H1 (cell line): ENCODE measurements at regions not wholly inside any gene's neighbourhood (a gene's known extent, or its start where the extent isn't known, plus 50 kb on each side); places are given as distances from the start of the nearest gene placed in this dataset.

Source experiments
- CTCF ChIA-PET: fragments of 300-600 bp; sonication (Branson Sonifier 250); formaldehyde crosslinking; loops from one replicate; lab custom pipeline; 2021; ENCODE audit not compliant: partially characterized antibody; lab: Charles Lee
- POLR2A ChIA-PET: fragments of 300-600 bp; sonication (Branson Sonifier 250); formaldehyde crosslinking; loops from one replicate; lab custom pipeline; 2021; ENCODE audit warnings: inconsistent platforms; ENCODE audit not compliant: partially characterized antibody; lab: Charles Lee
- DNase-seq, 2 experiments: peaks; one replicate each; pipeline versions ENCODE4 v3.0.0 to v3.0.0-alpha.2; 2010 to 2022; ENCODE audit warnings: low spot score in 2 of 2, low read depth in 1 of 2, mixed read lengths in 1 of 2
- FAIRE-seq: peaks from 2 replicates; lab custom pipeline; 2011; peaks lifted over from hg19 to GRCh38; lab: Jason Lieb, UNC
- H2AFZ ChIP-seq: 2 replicates; pipeline ENCODE4 v1.8.1; 2012; ENCODE audit warnings: low read length, inconsistent platforms
- H2AK5ac ChIP-seq: 2 replicates; pipeline ENCODE4 v1.6.1; 2013; ENCODE audit warnings: low read depth, low read length
- H2BK120ac ChIP-seq: replicated peaks from 2 replicates; pipeline ENCODE3; 2013; ENCODE audit warnings: low read depth, low read length, inconsistent platforms
- H2BK12ac ChIP-seq: 2 replicates; pipeline ENCODE4 v1.6.1; 2013; ENCODE audit warnings: low read depth, low read length
- H2BK15ac ChIP-seq: 2 replicates; pipeline ENCODE4 v1.6.1; 2013; ENCODE audit warnings: low read length
- H2BK20ac ChIP-seq: 2 replicates; pipeline ENCODE4 v1.6.1; 2013; ENCODE audit warnings: low read length
- H2BK5ac ChIP-seq: 2 replicates; pipeline ENCODE4 v1.6.1; 2013; ENCODE audit warnings: low read depth, low read length
- H3K14ac ChIP-seq: 2 replicates; pipeline ENCODE4 v1.6.1; 2013; ENCODE audit warnings: inconsistent platforms; ENCODE audit not compliant: insufficient read length
- H3K18ac ChIP-seq: 2 replicates; pipeline ENCODE4 v1.6.1; 2013; ENCODE audit warnings: low read length; ENCODE audit errors: extremely low read depth
- H3K23ac ChIP-seq: 2 replicates; pipeline ENCODE4 v1.6.1; 2013; ENCODE audit warnings: inconsistent platforms; ENCODE audit not compliant: insufficient read length
- H3K23me2 ChIP-seq: 2 replicates; pipeline ENCODE4 v1.6.1; 2013; ENCODE audit warnings: low read depth, low read length
- H3K27ac ChIP-seq: 2 replicates; pipeline ENCODE4 v1.6.1; 2011; ENCODE audit warnings: low read depth, low read length, inconsistent platforms
- H3K27me3 ChIP-seq, 4 experiments: replicated peaks in 1 of 4; 1 replicate in 1 of 4; 2 replicates in 3 of 4; pipeline versions ENCODE4 v1.6.1 to v1.8.1; 2011 to 2013; ENCODE audit warnings: low read length in 3 of 4, mild to moderate bottlenecking in 3 of 4, inconsistent platforms in 2 of 4, mixed read lengths in 2 of 4, moderate library complexity in 1 of 4; ENCODE audit not compliant: control insufficient read depth in 3 of 4, insufficient read depth in 3 of 4; ENCODE audit errors: extremely low read depth in 1 of 4
- H3K36me3 ChIP-seq, 4 experiments: 2 replicates each; pipeline versions ENCODE4 v1.6.1 to v1.8.1; 2011 to 2013; ENCODE audit warnings: mild to moderate bottlenecking in 4 of 4, low read length in 3 of 4, moderate library complexity in 2 of 4, control low read depth in 1 of 4, inconsistent platforms in 1 of 4; ENCODE audit not compliant: insufficient read depth in 4 of 4, control insufficient read depth in 2 of 4
- H3K4ac ChIP-seq: replicated peaks from 2 replicates; pipeline ENCODE3; 2013; ENCODE audit warnings: low read length, low read depth, mixed read lengths, inconsistent platforms; ENCODE audit not compliant: insufficient read length
- H3K4me1 ChIP-seq, 4 experiments: replicated peaks in 1 of 4; 1 replicate in 1 of 4; 2 replicates in 3 of 4; pipeline versions ENCODE4 v1.6.1 to v1.8.1; 2011 to 2013; ENCODE audit warnings: low read length in 3 of 4, inconsistent platforms in 2 of 4, mixed read lengths in 1 of 4; ENCODE audit not compliant: insufficient read depth in 4 of 4, control insufficient read depth in 3 of 4
- H3K4me2 ChIP-seq, 2 experiments: 2 replicates each; pipeline versions ENCODE4 v1.6.1 to v1.8.1; 2011 to 2013; ENCODE audit warnings: low read depth in 2 of 2, low read length in 2 of 2, control low read depth in 1 of 2, inconsistent platforms in 1 of 2, mild to moderate bottlenecking in 1 of 2; ENCODE audit not compliant: insufficient read depth in 1 of 2
- H3K4me3 ChIP-seq, 4 experiments: fragments of 200-600, 300-600 bp in 1 of 4; sonication (generic), shearing (Covaris generic), sonication (Bioruptor Twin) in 1 of 4; 2 replicates each; pipeline versions ENCODE4 v1.5.1 to v1.8.1; 2011 to 2016; ENCODE audit warnings: low read length in 4 of 4, low read depth in 3 of 4, control low read depth in 2 of 4, inconsistent platforms in 2 of 4, mild to moderate bottlenecking in 2 of 4, mixed read lengths in 1 of 4, moderate library complexity in 1 of 4; ENCODE audit not compliant: insufficient read depth in 2 of 4; ENCODE audit errors: extremely low read depth in 1 of 4
- H3K56ac ChIP-seq: replicated peaks from 2 replicates; pipeline ENCODE3; 2013; ENCODE audit warnings: low read depth, mild to moderate bottlenecking, mixed read lengths, low read length, inconsistent platforms; ENCODE audit not compliant: insufficient read length
- H3K79me1 ChIP-seq: 2 replicates; pipeline ENCODE4 v1.6.1; 2013; ENCODE audit warnings: low read depth, low read length, control low read depth
- H3K79me2 ChIP-seq, 2 experiments: 2 replicates each; pipeline versions ENCODE4 v1.6.1 to v1.8.1; 2012 to 2013; ENCODE audit warnings: low read length in 2 of 2, mild to moderate bottlenecking in 2 of 2, inconsistent platforms in 1 of 2; ENCODE audit not compliant: insufficient read depth in 2 of 2, control insufficient read depth in 1 of 2
- H3K9ac ChIP-seq, 4 experiments: replicated peaks in 1 of 4; 1 replicate in 1 of 4; 2 replicates in 3 of 4; pipeline versions ENCODE4 v1.6.1 to v1.8.1; 2011 to 2013; ENCODE audit warnings: low read depth in 3 of 4, low read length in 3 of 4, control low read depth in 2 of 4, mild to moderate bottlenecking in 2 of 4, moderate library complexity in 2 of 4, inconsistent platforms in 1 of 4; ENCODE audit errors: extremely low read depth in 1 of 4
- H3K9me3 ChIP-seq, 2 experiments: 2 replicates each; pipeline versions ENCODE4 v1.6.1 to v1.8.1; 2012 to 2013; ENCODE audit warnings: mild to moderate bottlenecking in 2 of 2, moderate library complexity in 2 of 2, control low read depth in 1 of 2, inconsistent platforms in 1 of 2, low read depth in 1 of 2, low read length in 1 of 2, mixed read lengths in 1 of 2; ENCODE audit not compliant: insufficient read depth in 2 of 2
- H4K20me1 ChIP-seq, 2 experiments: replicated peaks in 1 of 2; 2 replicates each; pipeline versions ENCODE3 to v1.8.1; 2011 to 2013; ENCODE audit warnings: inconsistent platforms in 2 of 2, low read length in 2 of 2, mild to moderate bottlenecking in 1 of 2; ENCODE audit not compliant: insufficient read depth in 2 of 2, control insufficient read depth in 1 of 2
- H4K5ac ChIP-seq: 2 replicates; pipeline ENCODE4 v1.6.1; 2013; ENCODE audit warnings: low read length, low read depth, mixed read lengths, inconsistent platforms; ENCODE audit not compliant: insufficient read length
- H4K8ac ChIP-seq: 2 replicates; pipeline ENCODE4 v1.8.0; 2013; ENCODE audit warnings: mild to moderate bottlenecking, moderate library complexity, low read length, inconsistent platforms; ENCODE audit not compliant: insufficient read depth; ENCODE audit errors: extremely low read depth
- H4K91ac ChIP-seq: replicated peaks from 2 replicates; pipeline ENCODE3; 2013; ENCODE audit warnings: low read length, mixed read lengths, inconsistent platforms; ENCODE audit not compliant: insufficient read length
- EZH2 ChIP-seq: fragments of 200-600 bp; sonication (generic); IDR thresholded peaks from 2 replicates; pipeline ENCODE4 v1.7.1; 2012; ENCODE audit warnings: low read depth, mild to moderate bottlenecking, moderate library complexity, low read length, inconsistent platforms; ENCODE audit not compliant: severe bottlenecking
- PHF8 ChIP-seq: fragments of 200-600 bp; sonication (generic); conservative IDR thresholded peaks from 2 replicates; pipeline ENCODE4 v1.7.1; 2012; ENCODE audit warnings: low read depth, mild to moderate bottlenecking, inconsistent platforms, low read length, moderate library complexity
- WGBS, 2 experiments: shearing (Covaris generic) in 1 of 2; methylation state at CpG; one replicate each; pipeline versions ENCODE4 v1.1.6 to v1.1.7; 2013 to 2015; ENCODE audit warnings: low lambda C conversion rate in 2 of 2, mixed read lengths in 2 of 2, inconsistent platforms in 1 of 2, low coverage in 1 of 2, missing lambda C conversion rate in 1 of 2; ENCODE audit not compliant: insufficient replicate concordance in 2 of 2, insufficient coverage in 1 of 2, insufficient read length in 1 of 2; ENCODE audit errors: extremely low coverage in 1 of 2, missing lambda C conversion rate in 1 of 2; 5-methylcytosine and 5-hydroxymethylcytosine counted together

DNA sequence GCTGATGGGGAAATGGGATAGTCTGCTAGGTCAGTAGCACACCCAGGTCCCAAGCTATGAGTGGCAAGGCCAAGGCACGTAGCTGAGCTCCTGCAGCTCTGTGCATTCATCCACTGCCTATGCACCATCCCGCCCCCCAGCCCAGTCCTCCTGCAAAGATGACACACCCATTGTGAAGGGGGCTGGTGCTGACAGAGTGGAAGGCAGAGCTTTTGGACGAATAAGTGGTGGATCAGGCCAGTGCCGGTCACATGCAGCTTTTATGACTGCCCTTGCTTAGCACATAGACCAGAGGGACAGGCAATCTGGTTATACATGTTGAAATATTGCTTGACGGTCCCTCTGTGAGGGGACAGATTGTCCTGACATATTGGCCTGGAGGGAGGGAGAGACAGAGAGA is 494.3 kb downstream of the PTPRU start:
- Histone ChIP-seq H3K4me1 (no peaks in the 10 kb centered on the region), H2BK5ac (no peak overlapping the region), H4K20me1 (no peaks in the 10 kb centered on the region), H4K5ac (no peak overlapping the region), H3K79me1 (no peaks in the 10 kb centered on the region), H3K23ac (no peak overlapping the region), H3K9ac (no peak overlapping the region), H3K23me2 (no peaks in the 10 kb centered on the region), H3K36me3 (no peaks in the 10 kb centered on the region), H4K8ac (no peak overlapping the region), H2BK20ac (no peak overlapping the region), H3K27me3 (no peaks in the 10 kb centered on the region), H2BK15ac (no peak overlapping the region), H3K14ac (no peak overlapping the region), H3K9me3 (no peaks in the 10 kb centered on the region), H2AK5ac (no peak overlapping the region), H3K18ac (no peak overlapping the region), H3K79me2 (no peaks in the 10 kb centered on the region), H4K91ac (no peak overlapping the region), H2BK120ac (no peak overlapping the region), H3K4me2 (no peak overlapping the region), H2AFZ (no peak overlapping the region), H3K4me3 (no peak overlapping the region), H2BK12ac (no peak overlapping the region), H3K56ac (no peak overlapping the region), H3K27ac (no peak overlapping the region), H3K4ac (no peak overlapping the region)
- FAIRE-seq (no peak), DNase-seq (no peak)
- ChIA-PET CTCF (interaction anchor here (0.9 to 1.4 kb wide), 4 partner anchors 11 to 339 kb away, joined by 3 to 5 read pairs (median 4); no protein-coding TSS in a partner anchor), POLR2A (interaction anchor here (1.2 kb wide), 1 partner anchor 21 kb away, joined by 3 read pairs; no protein-coding TSS in a partner anchor)
- 87% methylated on average over 5 of the region's 5 CpGs; no CpG with 5 or more reads in 1 of the 2 experiments for WGBS, 2 experiments
- TF ChIP-seq PHF8: no peak
- no peak for TF ChIP-seq EZH2
